ENCODE measurements at regions not wholly inside any gene's neighbourhood (a gene's known extent, or its start where the extent isn't known, plus 50 kb on each side); places are given as distances from the start of the nearest gene placed in this dataset.

- no peak for TF ChIP-seq CTCF (conservative IDR thresholded peaks at IDR 0.05)
- TF ChIP-seq ZFX (IDR thresholded peaks at IDR 0.05), result no peak
Measured at GRCh38 chr18:28522236-28522635, 345.3 kb upstream of the CDH2 start.
